ENCODE measurements at regions not wholly inside any gene's neighbourhood (a gene's known extent, or its start where the extent isn't known, plus 50 kb on each side); places are given as distances from the start of the nearest gene placed in this dataset.

GRCh38 chr6:126267626-126268025, 72.3 kb upstream of the CENPW start:
- BruUV-seq (replicated peaks) = no TSS peak
- Histone ChIP-seq H3K36me3 (ENCODE audit: control insufficient read depth, insufficient read depth, low read length) (no peaks in the 10 kb centered on the region), H4K20me1 (replicated peaks; ENCODE audit: control insufficient read depth, insufficient read depth, low read length) (no peaks in the 10 kb centered on the region), H3K4me1 (replicated peaks in 1 of 2; ENCODE audit: control insufficient read depth in 2 of 2, insufficient read depth in 2 of 2, low read length in 2 of 2) (no peaks in the 10 kb centered on the region), H3K9ac (ENCODE audit: insufficient read depth in 1 of 2, low read depth in 2 of 2, low read length in 2 of 2) (no peak overlapping the region), H3K9me1 (ENCODE audit: control insufficient read depth, insufficient read depth, low read length) (no peaks in the 10 kb centered on the region), H3K27me3 (ENCODE audit: control insufficient read depth in 2 of 2, insufficient read depth in 2 of 2, low read length in 2 of 2) (no peaks in the 10 kb centered on the region), H3K27ac (ENCODE audit: extremely low read depth, low read depth, low read length) (no peak overlapping the region), H3K4me2 (ENCODE audit: insufficient read depth, low read length) (no peak overlapping the region), H3K79me2 (ENCODE audit: control insufficient read depth, insufficient read depth, low read length) (no peaks in the 10 kb centered on the region), H3K9me3 (replicated peaks; ENCODE audit: control insufficient read depth, insufficient read depth, low read depth, low read length) (no peaks in the 10 kb centered on the region), H3K4me3 (no peak overlapping the region), H2AFZ (ENCODE audit: low read depth, low read length) (no peak overlapping the region)
- no peak for FAIRE-seq
- no peak for DNase-seq (ENCODE audit: extremely low read depth in 1 of 4, low spot score in 3 of 4)
- no peak for TF ChIP-seq COPS2 (conservative IDR thresholded peaks at IDR 0.05)
- TF ChIP-seq PBX2 (CRISPR knock-in tag; IDR thresholded peaks at IDR 0.05; ENCODE audit: low read depth) = no peak
- peak; percentile 71 for TF ChIP-seq PBX2 (tag; conservative IDR thresholded peaks at IDR 0.05; ENCODE audit: low read depth)
- ATAC-seq = no peak
- WGBS (ENCODE audit: insufficient coverage, low coverage, missing lambda C conversion rate) = 7% methylated on average over 1 of the region's 1 CpG
- in situ Hi-C loops (cut with MboI) = no loop called here
- intact Hi-C loops (cut with micrococcal nuclease) = no loop called here
- ChIA-PET POLR2A (interaction anchor here (0.7 to 1.5 kb wide), 2 partner anchors 10 to 282 kb away, joined by 3 to 4 read pairs; no protein-coding TSS in a partner anchor), CTCF (ENCODE audit: low intra/inter-chr PET ratio) (no interaction called here)

GRCh38 chr6:126268092-126268491, 71.8 kb upstream of the CENPW start:
- H4K20me1 ChIP-seq (replicated peaks; ENCODE audit: control insufficient read depth, insufficient read depth, low read length) = no peaks in the 10 kb centered on the region
- BruUV-seq (replicated peaks) = no TSS peak
- no peak overlapping the region for H3K27ac ChIP-seq (ENCODE audit: extremely low read depth, low read depth, low read length)
- WGBS (ENCODE audit: insufficient coverage, low coverage, missing lambda C conversion rate) = 3% methylated on average over 2 of the region's 2 CpGs
- no peaks in the 10 kb centered on the region for H3K9me3 ChIP-seq (replicated peaks; ENCODE audit: control insufficient read depth, insufficient read depth, low read depth, low read length)
- H2AFZ ChIP-seq (ENCODE audit: low read depth, low read length) = no peak overlapping the region
- no peak overlapping the region for H3K9ac ChIP-seq (ENCODE audit: insufficient read depth in 1 of 2, low read depth in 2 of 2, low read length in 2 of 2)
- ChIA-PET CTCF (ENCODE audit: low intra/inter-chr PET ratio) (no interaction called here), POLR2A (interaction anchor here (0.7 to 1.5 kb wide), 2 partner anchors 10 to 282 kb away, joined by 3 to 4 read pairs; no protein-coding TSS in a partner anchor)
- no peaks in the 10 kb centered on the region for H3K27me3 ChIP-seq (ENCODE audit: control insufficient read depth in 2 of 2, insufficient read depth in 2 of 2, low read length in 2 of 2)
- peak in 2 of 4 experiments; percentile 9 to 11 for DNase-seq (ENCODE audit: extremely low read depth in 1 of 4, low spot score in 3 of 4)
- H3K4me3 ChIP-seq = no peak overlapping the region
- H3K36me3 ChIP-seq (ENCODE audit: control insufficient read depth, insufficient read depth, low read length) = no peaks in the 10 kb centered on the region
- no peak for FAIRE-seq
- H3K79me2 ChIP-seq (ENCODE audit: control insufficient read depth, insufficient read depth, low read length) = no peaks in the 10 kb centered on the region
- no peak overlapping the region for H3K4me2 ChIP-seq (ENCODE audit: insufficient read depth, low read length)
- in situ Hi-C loops (cut with MboI) = no loop called here
- peak; percentile 60 for ATAC-seq
- H3K9me1 ChIP-seq (ENCODE audit: control insufficient read depth, insufficient read depth, low read length) = no peaks in the 10 kb centered on the region
- H3K4me1 ChIP-seq (replicated peaks in 1 of 2; ENCODE audit: control insufficient read depth in 2 of 2, insufficient read depth in 2 of 2, low read length in 2 of 2) = no peaks in the 10 kb centered on the region
- intact Hi-C loops (cut with micrococcal nuclease) = no loop called here
- no peak for TF ChIP-seq KDM5B (IDR thresholded peaks at IDR 0.05; ENCODE audit: insufficient replicate concordance, low read depth, low read length)
- TF ChIP-seq, protein P1, sequence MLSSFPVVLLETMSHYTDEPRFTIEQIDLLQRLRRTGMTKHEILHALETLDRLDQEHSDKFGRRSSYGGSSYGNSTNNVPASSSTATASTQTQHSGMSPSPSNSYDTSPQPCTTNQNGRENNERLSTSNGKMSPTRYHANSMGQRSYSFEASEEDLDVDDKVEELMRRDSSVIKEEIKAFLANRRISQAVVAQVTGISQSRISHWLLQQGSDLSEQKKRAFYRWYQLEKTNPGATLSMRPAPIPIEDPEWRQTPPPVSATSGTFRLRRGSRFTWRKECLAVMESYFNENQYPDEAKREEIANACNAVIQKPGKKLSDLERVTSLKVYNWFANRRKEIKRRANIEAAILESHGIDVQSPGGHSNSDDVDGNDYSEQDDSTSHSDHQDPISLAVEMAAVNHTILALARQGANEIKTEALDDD (IDR thresholded peaks at IDR 0.05) = no peak
- TF ChIP-seq STAT5B (CRISPR knock-in tag; IDR thresholded peaks at IDR 0.05) = no peak
- TF ChIP-seq MCM7 (IDR thresholded peaks at IDR 0.05) = no peak
- TF ChIP-seq MEIS2 (IDR thresholded peaks at IDR 0.05; ENCODE audit: partially characterized antibody) = peak; percentile 75
- TF ChIP-seq, protein P2, sequence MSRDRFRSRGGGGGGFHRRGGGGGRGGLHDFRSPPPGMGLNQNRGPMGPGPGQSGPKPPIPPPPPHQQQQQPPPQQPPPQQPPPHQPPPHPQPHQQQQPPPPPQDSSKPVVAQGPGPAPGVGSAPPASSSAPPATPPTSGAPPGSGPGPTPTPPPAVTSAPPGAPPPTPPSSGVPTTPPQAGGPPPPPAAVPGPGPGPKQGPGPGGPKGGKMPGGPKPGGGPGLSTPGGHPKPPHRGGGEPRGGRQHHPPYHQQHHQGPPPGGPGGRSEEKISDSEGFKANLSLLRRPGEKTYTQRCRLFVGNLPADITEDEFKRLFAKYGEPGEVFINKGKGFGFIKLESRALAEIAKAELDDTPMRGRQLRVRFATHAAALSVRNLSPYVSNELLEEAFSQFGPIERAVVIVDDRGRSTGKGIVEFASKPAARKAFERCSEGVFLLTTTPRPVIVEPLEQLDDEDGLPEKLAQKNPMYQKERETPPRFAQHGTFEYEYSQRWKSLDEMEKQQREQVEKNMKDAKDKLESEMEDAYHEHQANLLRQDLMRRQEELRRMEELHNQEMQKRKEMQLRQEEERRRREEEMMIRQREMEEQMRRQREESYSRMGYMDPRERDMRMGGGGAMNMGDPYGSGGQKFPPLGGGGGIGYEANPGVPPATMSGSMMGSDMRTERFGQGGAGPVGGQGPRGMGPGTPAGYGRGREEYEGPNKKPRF (IDR thresholded peaks at IDR 0.05; ENCODE audit: low read depth, low read length) = no peak
- 0 out of 2 replicates have a peak, but pooled peaks have one; percentile 35 for TF ChIP-seq TEAD4 (IDR thresholded peaks at IDR 0.05; ENCODE audit: low read length)
- TF ChIP-seq TEAD4 (CRISPR knock-in tag; IDR thresholded peaks at IDR 0.05; ENCODE audit: borderline replicate concordance) = no peak
